HK-2 (cell line): ENCODE measurements at regions not wholly inside any gene's neighbourhood (a gene's known extent, or its start where the extent isn't known, plus 50 kb on each side); places are given as distances from the start of the nearest gene placed in this dataset.

Source experiments
- DNase-seq: peaks from one replicate; pipeline ENCODE4 v3.0.0-alpha.2; 2018; ENCODE audit not compliant: unreplicated experiment

GRCh38 chr18:11553098-11553940 is 56.1 kb upstream of the SLC35G4 start:
- DNase-seq, result peak; percentile 16

GRCh38 chr18:11548916-11549551 is 60.4 kb upstream of the SLC35G4 start:
- no peak for DNase-seq

GRCh38 chr18:11548396-11548795 is 61.0 kb upstream of the SLC35G4 start:
- DNase-seq, result no peak

GRCh38 chr18:11544060-11544633 is 65.2 kb upstream of the SLC35G4 start:
- DNase-seq, result no peak

- no peak for DNase-seq
Observed at GRCh38 chr18:11541179-11541578, 68.2 kb upstream of the SLC35G4 start.

- no peak for DNase-seq
Observed at GRCh38 chr18:11533942-11534496, 75.4 kb upstream of the SLC35G4 start.

- no peak for DNase-seq
Observed at GRCh38 chr18:11533513-11533890, 75.9 kb upstream of the SLC35G4 start.

GRCh38 chr18:11532758-11533512 is 76.5 kb upstream of the SLC35G4 start:
- DNase-seq, result no peak

- no peak for DNase-seq
Observed at GRCh38 chr18:11529081-11529480, 80.3 kb upstream of the SLC35G4 start.

GRCh38 chr18:11526675-11527074 is 82.7 kb upstream of the SLC35G4 start:
- DNase-seq, result no peak

- no peak for DNase-seq
Observed at GRCh38 chr18:11523804-11524203, 85.6 kb upstream of the SLC35G4 start.

- DNase-seq, result no peak
Observed at GRCh38 chr18:11522992-11523391, 86.4 kb upstream of the SLC35G4 start.

- DNase-seq, result no peak
Observed at GRCh38 chr18:11521853-11522252, 87.5 kb upstream of the SLC35G4 start.

GRCh38 chr18:11520536-11520935 is 88.9 kb upstream of the SLC35G4 start:
- no peak for DNase-seq

- peak; percentile 18 for DNase-seq
Observed at GRCh38 chr18:11518788-11519685, 90.4 kb upstream of the SLC35G4 start.

GRCh38 chr18:11517704-11518103 is 91.7 kb upstream of the SLC35G4 start:
- no peak for DNase-seq

- no peak for DNase-seq
Observed at GRCh38 chr18:11516751-11517503, 92.5 kb upstream of the SLC35G4 start.

- DNase-seq, result no peak
Observed at GRCh38 chr18:11514267-11514666, 95.1 kb upstream of the SLC35G4 start.

- no peak for DNase-seq
Observed at GRCh38 chr18:11512096-11513025, 97.0 kb upstream of the SLC35G4 start.
